GM12864 (cell line): ENCODE measurements at regions not wholly inside any gene's neighbourhood (a gene's known extent, or its start where the extent isn't known, plus 50 kb on each side); places are given as distances from the start of the nearest gene placed in this dataset.

ENCODE experiments used
- DNase-seq: peaks from one replicate; pipeline ENCODE4 v3.0.0-alpha.2; 2011; ENCODE audit warnings: low read depth
- H3K4me3 ChIP-seq: 2 replicates; pipeline ENCODE4 v1.5.1; 2011; ENCODE audit warnings: mild to moderate bottlenecking, low read depth, low read length, control low read depth
- CTCF ChIP-seq: IDR thresholded peaks from 2 replicates; pipeline ENCODE4 v1.5.1; 2011; ENCODE audit warnings: low read depth, mild to moderate bottlenecking, moderate library complexity, low read length, control low read depth, inconsistent platforms; ENCODE audit errors: missing control alignments

GRCh38 chr16:80407265-80407987 is 133.4 kb upstream of the DYNLRB2 start:
- H3K4me3 ChIP-seq, result no peak overlapping the region
- DNase-seq, result no peak
- no peak for TF ChIP-seq CTCF

GRCh38 chr16:80404847-80405246 is 135.9 kb upstream of the DYNLRB2 start:
- no peak overlapping the region for H3K4me3 ChIP-seq
- no peak for TF ChIP-seq CTCF
- no peak for DNase-seq

- H3K4me3 ChIP-seq, result no peak overlapping the region
- no peak for DNase-seq
- TF ChIP-seq CTCF, result no peak
These were observed 136.9 kb upstream of the DYNLRB2 start for GRCh38 chr16:80403894-80404293.

GRCh38 chr16:80390871-80391489 is 149.8 kb upstream of the DYNLRB2 start:
- TF ChIP-seq CTCF, result no peak
- no peak for DNase-seq
- H3K4me3 ChIP-seq, result no peak overlapping the region

- no peak for DNase-seq
- no peak overlapping the region for H3K4me3 ChIP-seq
- TF ChIP-seq CTCF, result no peak
These were observed 150.7 kb upstream of the DYNLRB2 start for GRCh38 chr16:80390046-80390445.

GRCh38 chr16:80389338-80389737 is 151.5 kb upstream of the DYNLRB2 start:
- TF ChIP-seq CTCF, result no peak
- H3K4me3 ChIP-seq, result no peak overlapping the region
- no peak for DNase-seq
